ENCODE measurements at regions not wholly inside any gene's neighbourhood (a gene's known extent, or its start where the extent isn't known, plus 50 kb on each side); places are given as distances from the start of the nearest gene placed in this dataset.

- Histone ChIP-seq H2BK12ac (ENCODE audit: insufficient read length, low read depth, low read length) (no peak overlapping the region), H3K23me2 (ENCODE audit: insufficient read length, low read depth, low read length, poor library complexity, severe bottlenecking) (no peaks in the 10 kb centered on the region), H4K20me1 (ENCODE audit: control insufficient read depth, insufficient read depth, insufficient read length) (no peaks in the 10 kb centered on the region), H2BK20ac (ENCODE audit: low read depth, low read length, poor library complexity, severe bottlenecking) (no peak overlapping the region), H4K5ac (ENCODE audit: insufficient read length, low read depth, low read length) (no peak overlapping the region), H3K27me3 (ENCODE audit: insufficient read depth, low read length) (no peaks in the 10 kb centered on the region), H3K4me2 (ENCODE audit: insufficient read depth, insufficient read length, low read length) (no peak overlapping the region), H3K79me1 (ENCODE audit: insufficient read depth, low read depth, low read length, poor library complexity, severe bottlenecking) (no peaks in the 10 kb centered on the region), H3T11ph (ENCODE audit: low read length) (no peak overlapping the region), H3K56ac (ENCODE audit: insufficient read length, low read depth, low read length) (no peak overlapping the region), H3K14ac (ENCODE audit: insufficient read depth, low read length) (no peak overlapping the region), H2AK5ac (ENCODE audit: insufficient read length, low read length) (no peak overlapping the region), H4K8ac (replicated peaks; ENCODE audit: insufficient read length, low read depth, low read length) (no peak overlapping the region), H3K9ac (ENCODE audit: extremely low read depth, insufficient read length, low read length) (no peak overlapping the region), H4K91ac (ENCODE audit: insufficient read length, low read depth, low read length) (no peak overlapping the region), H3K18ac (ENCODE audit: insufficient read length, low read depth, low read length) (no peak overlapping the region), H3K9me3 (ENCODE audit: control insufficient read depth, low read depth, low read length) (no peaks in the 10 kb centered on the region), H3K4ac (ENCODE audit: low read depth, low read length) (no peak overlapping the region), H3K79me2 (ENCODE audit: insufficient read depth, low read length) (no peaks in the 10 kb centered on the region), H2BK5ac (ENCODE audit: insufficient read length, low read length) (no peak overlapping the region), H3K27ac (ENCODE audit: insufficient read length, low read depth, low read length) (no peak overlapping the region), H2BK15ac (ENCODE audit: low read depth, low read length) (no peak overlapping the region), H2AFZ (ENCODE audit: low read length) (no peak overlapping the region), H3K4me1 (ENCODE audit: insufficient read depth, low read length) (no peaks in the 10 kb centered on the region), H3K23ac (ENCODE audit: insufficient read length, low read depth, low read length) (no peak overlapping the region), H2BK120ac (ENCODE audit: low read depth, low read length, poor library complexity, severe bottlenecking) (no peak overlapping the region)
- Mint-ChIP-seq H3K4me1 (peaks cover under 1 to 5% of the 10 kb centered on the region in 2 experiments), H3K9me3 (no peaks in the 10 kb centered on the region), H3K27me3 (ENCODE audit: low read depth) (no peaks in the 10 kb centered on the region), H3K27ac (no peak overlapping the region; a peak in 1 of 7 replicates), H3K36me3 (ENCODE audit: insufficient read depth in 1 of 3, low read depth in 3 of 3) (no peaks in the 10 kb centered on the region; a peak in 1 of 7 replicates), H3K4me3 (no peak overlapping the region)
- no peak for DNase-seq
- TF ChIP-seq CTCF (conservative IDR thresholded peaks at IDR 0.05), result no peak
- WGBS (ENCODE audit: extremely low coverage, insufficient read length, low lambda C conversion rate), result no CpG with 5 or more reads among the region's 8 CpGs
These were observed 229.3 kb downstream of the HNMT start for GRCh38 chr2:138193416-138194213.

Data from H9 (cell line).